ENCODE measurements at regions not wholly inside any gene's neighbourhood (a gene's known extent, or its start where the extent isn't known, plus 50 kb on each side); places are given as distances from the start of the nearest gene placed in this dataset.

DNA sequence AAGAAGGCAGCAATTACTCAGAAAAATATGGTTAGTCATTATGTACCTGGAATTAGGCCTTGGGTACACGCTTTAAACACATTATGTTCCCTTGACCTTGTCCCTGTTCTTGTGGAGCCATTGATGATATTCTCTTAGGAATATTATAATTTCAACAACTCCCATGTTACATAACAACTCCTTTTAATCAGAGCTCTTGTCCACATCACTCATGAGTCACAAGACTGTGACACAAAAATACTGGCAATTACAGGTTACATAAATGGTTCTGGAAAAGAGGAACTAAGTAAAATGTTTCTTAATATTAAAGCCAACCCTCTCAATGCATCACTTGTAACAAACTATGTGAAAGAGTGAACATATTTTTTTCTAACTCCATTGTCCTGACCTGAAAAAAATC lies 143.8 kb upstream of the PCLO start:
- no peak overlapping the region for H3K4me3 ChIP-seq
- no peak overlapping the region for H3K27ac ChIP-seq
- DNase-seq (no peak), ATAC-seq (no peak)
- WGBS, 2 donors: 0% methylated on average over 1 of the region's 1 CpG
- H3K4me1 ChIP-seq: no peaks in the 10 kb centered on the region
- no peaks in the 10 kb centered on the region for H3K36me3 ChIP-seq (replicated peaks in 1 of 2; ENCODE audit: insufficient read depth in 1 of 2, low read depth in 2 of 2)
- TF ChIP-seq CTCF (IDR thresholded peaks at IDR 0.05) (no peak), POLR2A (IDR thresholded peaks at IDR 0.05) (no peak)
- intact Hi-C loops (cut with DNase I): no loop called here
- no peaks in the 10 kb centered on the region for H3K27me3 ChIP-seq
- no peaks in the 10 kb centered on the region for H3K9me3 ChIP-seq

DNA sequence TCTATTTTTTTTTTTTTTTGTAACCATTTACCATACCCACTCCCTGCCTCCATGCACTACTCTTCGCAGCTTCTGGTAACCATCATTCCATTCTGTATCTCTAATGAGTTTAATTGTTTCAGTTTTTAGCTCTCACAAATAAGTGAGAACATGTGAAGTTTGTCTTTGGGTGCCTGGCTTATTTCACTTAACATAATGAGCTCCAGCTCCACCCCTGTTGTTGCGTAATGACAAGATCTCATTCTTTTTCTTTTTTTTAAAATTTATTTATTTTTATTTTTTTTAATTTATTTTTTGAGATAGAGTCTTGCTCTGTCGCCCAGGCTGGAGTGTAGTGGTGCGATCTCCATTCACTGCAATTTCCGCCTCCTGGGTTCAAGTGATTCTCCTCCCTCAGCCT lies 142.3 kb upstream of the PCLO start:
- no peaks in the 10 kb centered on the region for H3K36me3 ChIP-seq (replicated peaks in 1 of 2; ENCODE audit: insufficient read depth in 1 of 2, low read depth in 2 of 2)
- no peak for DNase-seq
- intact Hi-C loops (cut with DNase I): no loop called here
- no peaks in the 10 kb centered on the region for H3K27me3 ChIP-seq
- H3K4me1 ChIP-seq: no peaks in the 10 kb centered on the region
- TF ChIP-seq CTCF (IDR thresholded peaks at IDR 0.05) (no peak), POLR2A (IDR thresholded peaks at IDR 0.05) (no peak)
- no peak overlapping the region for H3K4me3 ChIP-seq
- H3K9me3 ChIP-seq: no peaks in the 10 kb centered on the region
- H3K27ac ChIP-seq: no peak overlapping the region
- WGBS, 2 donors: 83 to 84% methylated on average over 5 of the region's 5 CpGs
- ATAC-seq: no peak

- Histone ChIP-seq H3K4me1 (no peaks in the 10 kb centered on the region), H3K9me3 (no peaks in the 10 kb centered on the region), H3K36me3 (replicated peaks in 1 of 2; ENCODE audit: insufficient read depth in 1 of 2, low read depth in 2 of 2) (no peaks in the 10 kb centered on the region), H3K27me3 (no peaks in the 10 kb centered on the region), H3K27ac (no peak overlapping the region), H3K4me3 (no peak overlapping the region)
- TF ChIP-seq CTCF (IDR thresholded peaks at IDR 0.05): no peak
- no peak for TF ChIP-seq POLR2A (IDR thresholded peaks at IDR 0.05)
- no peak for ATAC-seq
- 43 to 56% methylated on average over 1 of the region's 1 CpG for WGBS, 2 donors
- intact Hi-C loops (cut with DNase I): no loop called here
- DNase-seq: no peak
Measured at GRCh38 chr7:83301416-83301815, 138.7 kb upstream of the PCLO start.

DNA sequence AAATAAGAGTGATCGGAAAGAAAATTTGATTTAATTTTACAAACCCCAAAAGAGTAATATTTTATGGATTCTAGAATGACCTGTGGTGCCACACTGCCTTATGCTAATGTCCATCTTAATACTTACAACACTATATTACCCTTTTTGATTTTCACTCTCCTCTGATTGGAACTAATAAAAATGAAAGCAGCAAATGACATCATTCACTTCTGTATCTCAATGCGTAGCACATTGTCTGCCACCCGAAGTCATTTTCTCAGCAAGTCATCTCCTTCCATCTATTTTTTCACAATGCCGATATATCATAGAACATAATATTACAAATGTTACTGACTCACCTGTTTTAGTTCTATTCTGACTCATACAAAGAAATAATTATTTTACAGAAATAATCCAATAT lies 127.5 kb upstream of the PCLO start:
- Histone ChIP-seq H3K27ac (no peak overlapping the region), H3K4me3 (no peak overlapping the region), H3K4me1 (no peaks in the 10 kb centered on the region), H3K36me3 (replicated peaks in 1 of 2; ENCODE audit: insufficient read depth in 1 of 2, low read depth in 2 of 2) (no peaks in the 10 kb centered on the region), H3K9me3 (no peaks in the 10 kb centered on the region), H3K27me3 (no peaks in the 10 kb centered on the region)
- ATAC-seq (no peak), DNase-seq (no peak)
- no peak for TF ChIP-seq POLR2A (IDR thresholded peaks at IDR 0.05)
- TF ChIP-seq CTCF (IDR thresholded peaks at IDR 0.05): no peak
- 81 to 82% methylated on average over 4 of the region's 4 CpGs for WGBS, 2 donors
- intact Hi-C loops (cut with DNase I): no loop called here

DNA sequence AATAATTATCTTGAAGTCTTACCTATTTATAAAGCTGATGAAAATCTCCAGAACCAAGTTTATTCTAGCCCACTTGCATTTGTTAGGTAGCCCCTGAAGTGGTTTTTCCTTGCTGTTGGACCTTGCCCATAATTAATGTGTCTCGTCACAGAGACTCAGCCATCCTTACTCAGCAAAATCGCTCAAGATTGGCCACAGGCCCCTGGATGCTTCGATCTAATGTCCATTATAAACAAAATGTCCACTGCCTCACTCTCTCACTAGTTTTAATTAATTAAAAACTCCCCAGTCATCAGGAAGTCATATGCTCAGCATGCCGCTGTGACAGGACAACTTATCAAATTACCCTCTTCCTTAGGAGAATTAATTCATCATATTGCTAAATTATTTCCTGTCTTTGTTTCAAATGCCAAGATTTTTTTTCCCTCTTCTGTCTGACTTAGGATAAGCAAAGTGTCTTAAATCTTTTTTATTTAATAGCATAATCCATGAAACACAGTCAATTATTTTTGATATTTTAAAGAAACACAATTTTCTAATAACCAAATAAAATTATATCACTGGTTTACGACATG lies 126.8 kb upstream of the PCLO start:
- H3K4me3 ChIP-seq: no peak overlapping the region
- no peaks in the 10 kb centered on the region for H3K27me3 ChIP-seq
- ATAC-seq (no peak), DNase-seq (no peak)
- H3K4me1 ChIP-seq: no peaks in the 10 kb centered on the region
- H3K36me3 ChIP-seq (replicated peaks in 1 of 2; ENCODE audit: insufficient read depth in 1 of 2, low read depth in 2 of 2): no peaks in the 10 kb centered on the region
- H3K9me3 ChIP-seq: no peaks in the 10 kb centered on the region
- intact Hi-C loops (cut with DNase I): no loop called here
- WGBS, 2 donors: 48 to 62% methylated on average over 5 of the region's 5 CpGs
- TF ChIP-seq POLR2A (IDR thresholded peaks at IDR 0.05) (no peak), CTCF (IDR thresholded peaks at IDR 0.05) (no peak)
- no peak overlapping the region for H3K27ac ChIP-seq

Data from body of pancreas (tissue), 4 donors.